GM19468 (cell line): ENCODE measurements at regions not wholly inside any gene's neighbourhood (a gene's known extent, or its start where the extent isn't known, plus 50 kb on each side); places are given as distances from the start of the nearest gene placed in this dataset.
"Not testable (repeated sequence)": the region's sequence is repeated elsewhere in the genome, so short reads cannot be mapped to it uniquely, and the experiment has no call there.

ENCODE experiments used
- ATAC-seq: cut with Tn5 transposase; IDR thresholded peaks from one replicate; pipeline ENCODE4 v1.9.1; 2021; ENCODE audit warnings: mild to moderate bottlenecking, moderate library complexity, moderate number of reproducible peaks; ENCODE audit not compliant: unreplicated experiment; ENCODE audit errors: extremely low read depth

GRCh38 chr1:220420726-220421125 is 107.2 kb upstream of the MARK1 start:
- ATAC-seq = no peak

- not testable (repeated sequence) for ATAC-seq
Measured at GRCh38 chr1:220412382-220412781, 115.6 kb upstream of the MARK1 start.

GRCh38 chr1:220410611-220411010 is 117.3 kb upstream of the MARK1 start:
- no peak for ATAC-seq

- no peak for ATAC-seq
Measured at GRCh38 chr1:220409771-220410595, 118.0 kb upstream of the MARK1 start.

- ATAC-seq = no peak
Measured at GRCh38 chr1:220407191-220407590, 120.7 kb upstream of the MARK1 start.

- no peak for ATAC-seq
Measured at GRCh38 chr1:220398238-220398637, 126.0 kb upstream of the RAB3GAP2 start.

- no peak for ATAC-seq
Measured at GRCh38 chr1:220391491-220391890, 119.2 kb upstream of the RAB3GAP2 start.

GRCh38 chr1:220389634-220390033 is 117.4 kb upstream of the RAB3GAP2 start:
- ATAC-seq = no peak

- no peak for ATAC-seq
Measured at GRCh38 chr1:220386494-220387195, 114.4 kb upstream of the RAB3GAP2 start.

GRCh38 chr1:220385158-220385557 is 112.9 kb upstream of the RAB3GAP2 start:
- no peak for ATAC-seq

GRCh38 chr1:220382994-220383393 is 110.7 kb upstream of the RAB3GAP2 start:
- ATAC-seq = no peak

- ATAC-seq = no peak
Measured at GRCh38 chr1:220380885-220381284, 108.6 kb upstream of the RAB3GAP2 start.

GRCh38 chr1:220378571-220379302 is 106.5 kb upstream of the RAB3GAP2 start:
- no peak for ATAC-seq

- no peak for ATAC-seq
Measured at GRCh38 chr1:220375715-220376114, 103.5 kb upstream of the RAB3GAP2 start.

GRCh38 chr1:220374449-220374848 is 102.2 kb upstream of the RAB3GAP2 start:
- no peak for ATAC-seq

- no peak for ATAC-seq
Measured at GRCh38 chr1:220372451-220372850, 100.2 kb upstream of the RAB3GAP2 start.

GRCh38 chr1:220371324-220371723 is 99.1 kb upstream of the RAB3GAP2 start:
- ATAC-seq = no peak

- ATAC-seq = no peak
Measured at GRCh38 chr1:220370041-220370700, 97.9 kb upstream of the RAB3GAP2 start.

GRCh38 chr1:220369511-220369910 is 97.3 kb upstream of the RAB3GAP2 start:
- no peak for ATAC-seq
